PC-9 (cell line): ENCODE measurements at regions not wholly inside any gene's neighbourhood (a gene's known extent, or its start where the extent isn't known, plus 50 kb on each side); places are given as distances from the start of the nearest gene placed in this dataset.

Experiments
- BruUV-seq: library from RNA; stranded (reverse); fragments of 400-500 nt; replicated peaks from 2 replicates; lab custom pipeline; 2021; lab: Mats Ljungman, UMichigan
- CTCF ChIA-PET: fragments of 300-600 bp; sonication (Branson Sonifier 250); formaldehyde crosslinking; loops from one replicate; lab custom pipeline; 2022; ENCODE audit warnings: antibody characterized with exemption; lab: Charles Lee
- POLR2A ChIA-PET: fragments of 300-600 bp; sonication (Branson Sonifier 250); formaldehyde crosslinking; loops from one replicate; lab custom pipeline; 2022; ENCODE audit warnings: antibody characterized with exemption; ENCODE audit not compliant: unreplicated experiment; lab: Charles Lee
- DNase-seq, 2 experiments: peaks; one replicate each; pipeline versions ENCODE4 v3.0.0 to v3.0.0-alpha.2; 2015 to 2022; ENCODE audit warnings: mixed read lengths in 1 of 2
- H2AFZ ChIP-seq: fragments of 200-600 bp; sonication (generic); 2 replicates; pipeline ENCODE4 v1.8.1; 2017; ENCODE audit warnings: antibody characterized with exemption
- H3F3A ChIP-seq: fragments of 200-600 bp; sonication (generic); 2 replicates; pipeline ENCODE4 v1.8.1; 2017; ENCODE audit warnings: antibody characterized with exemption, mild to moderate bottlenecking, low read depth; ENCODE audit not compliant: insufficient read depth
- H3K27ac ChIP-seq: fragments of 200-600 bp; sonication (generic); 2 replicates; pipeline ENCODE4 v1.6.1; 2016; ENCODE audit warnings: mixed run types
- H3K27me3 ChIP-seq: fragments of 200-600 bp; sonication (generic); 2 replicates; pipeline ENCODE4 v1.6.1; 2016; ENCODE audit warnings: low read depth, mixed run types; ENCODE audit not compliant: insufficient read depth
- H3K36me3 ChIP-seq: fragments of 200-600 bp; sonication (generic); 2 replicates; pipeline ENCODE4 v1.6.1; 2016; ENCODE audit warnings: low read depth, mixed run types
- H3K4me1 ChIP-seq: fragments of 200-600 bp; sonication (generic); replicated peaks from 2 replicates; pipeline ENCODE4 v1.6.1; 2016; ENCODE audit warnings: mixed run types; ENCODE audit not compliant: insufficient read depth
- H3K4me2 ChIP-seq: fragments of 200-600 bp; sonication (generic); 2 replicates; pipeline ENCODE4 v1.6.1; 2017; ENCODE audit warnings: mixed run types
- H3K4me3 ChIP-seq: fragments of 200-600 bp; sonication (generic); 2 replicates; pipeline ENCODE4 v1.6.1; 2016; ENCODE audit warnings: mixed run types
- H3K79me2 ChIP-seq: fragments of 200-600 bp; sonication (generic); 2 replicates; pipeline ENCODE4 v1.6.1; 2017; ENCODE audit warnings: low read depth, mixed run types
- H3K9me2 ChIP-seq: fragments of 200-600 bp; sonication (generic); 2 replicates; pipeline ENCODE4 v1.8.1; 2017; ENCODE audit warnings: mild to moderate bottlenecking; ENCODE audit not compliant: insufficient read depth
- H3K9me3 ChIP-seq: fragments of 200-600 bp; sonication (generic); 2 replicates; pipeline ENCODE4 v1.8.1; 2016; ENCODE audit warnings: low read depth; ENCODE audit not compliant: insufficient read depth
- H4K20me1 ChIP-seq: fragments of 200-600 bp; sonication (generic); 2 replicates; pipeline ENCODE4 v1.8.1; 2017; ENCODE audit not compliant: insufficient read depth
- CTCF ChIP-seq: fragments of 200-600 bp; sonication (generic); conservative IDR thresholded peaks from 2 replicates; pipeline ENCODE4 v1.6.1; 2017; ENCODE audit warnings: mixed run types, antibody characterized with exemption, mild to moderate bottlenecking, moderate library complexity
- EZH2 ChIP-seq: fragments of 200-600 bp; sonication (generic); IDR thresholded peaks from 2 replicates; pipeline ENCODE4 v1.8.0; 2017; ENCODE audit warnings: antibody characterized with exemption, low read depth
- intact Hi-C: fragments of 100-400 bp; cut with micrococcal nuclease; formaldehyde crosslinking; loops from one replicate; pipeline ENCODE4 v1.10.0; 2022; ENCODE audit not compliant: unreplicated experiment

GRCh38 chr10:29163746-29164145, 125.1 kb upstream of the LYZL1 start:
- Histone ChIP-seq H2AFZ (no peak overlapping the region), H3K4me2 (no peak overlapping the region), H3K27me3 (no peaks in the 10 kb centered on the region), H3K27ac (0 out of 2 replicates have a peak overlapping the region, but pooled peaks have one; percentile 29), H3K9me3 (no peaks in the 10 kb centered on the region), H3K79me2 (no peaks in the 10 kb centered on the region), H4K20me1 (no peaks in the 10 kb centered on the region), H3K9me2 (no peaks in the 10 kb centered on the region), H3K4me1 (peaks cover 21% of the 10 kb centered on the region), H3K36me3 (no peaks in the 10 kb centered on the region), H3K4me3 (no peak overlapping the region), H3F3A (peaks cover 17% of the 10 kb centered on the region)
- DNase-seq, result peak in 1 of 2 experiments; percentile 41
- no peak for TF ChIP-seq CTCF
- intact Hi-C loops, result loop anchor here (5.0 kb wide), 1 partner anchor 94 kb away; no protein-coding TSS in a partner anchor
- POLR2A ChIA-PET, result no interaction called here
- CTCF ChIA-PET, result no interaction called here
- no TSS peak for BruUV-seq

- Histone ChIP-seq H3K9me3 (0 out of 2 replicates have a peak, but pooled peaks cover 3% of the 10 kb centered on the region), H3K9me2 (no peaks in the 10 kb centered on the region), H3K27ac (no peak overlapping the region), H3K36me3 (no peaks in the 10 kb centered on the region), H3K4me1 (no peaks in the 10 kb centered on the region; the same call in 1 of the 2 replicates), H3K79me2 (no peaks in the 10 kb centered on the region), H3K4me3 (no peak overlapping the region), H3K27me3 (no peaks in the 10 kb centered on the region), H4K20me1 (no peaks in the 10 kb centered on the region), H3F3A (no peaks in the 10 kb centered on the region), H3K4me2 (no peak overlapping the region), H2AFZ (no peak overlapping the region)
- POLR2A ChIA-PET, result no interaction called here
- CTCF ChIA-PET, result no interaction called here
- TF ChIP-seq EZH2 (no peak), CTCF (no peak)
- BruUV-seq, result no TSS peak
- no peak for DNase-seq
- intact Hi-C loops, result no loop called here
These were observed 122.2 kb upstream of the LYZL1 start for GRCh38 chr10:29166713-29167112.

- Histone ChIP-seq H4K20me1 (no peaks in the 10 kb centered on the region), H3F3A (no peaks in the 10 kb centered on the region), H3K4me3 (no peak overlapping the region), H3K79me2 (no peaks in the 10 kb centered on the region), H3K9me2 (no peaks in the 10 kb centered on the region), H3K9me3 (0 out of 2 replicates have a peak, but pooled peaks cover 3% of the 10 kb centered on the region), H3K36me3 (no peaks in the 10 kb centered on the region), H3K27ac (no peak overlapping the region), H3K27me3 (no peaks in the 10 kb centered on the region), H3K4me1 (no peaks in the 10 kb centered on the region), H3K4me2 (no peak overlapping the region), H2AFZ (no peak overlapping the region)
- no TSS peak for BruUV-seq
- CTCF ChIA-PET, result no interaction called here
- intact Hi-C loops, result no loop called here
- DNase-seq, result no peak
- POLR2A ChIA-PET, result no interaction called here
- TF ChIP-seq EZH2 (no peak), CTCF (no peak)
These were observed 119.8 kb upstream of the LYZL1 start for GRCh38 chr10:29169021-29169420.
